NB4 (cell line): ENCODE measurements at regions not wholly inside any gene's neighbourhood (a gene's known extent, or its start where the extent isn't known, plus 50 kb on each side); places are given as distances from the start of the nearest gene placed in this dataset.

Source experiments
- CTCF ChIP-seq: IDR thresholded peaks from one replicate; pipeline ENCODE4 v1.5.1; 2012; ENCODE audit warnings: low read depth, low read length
- MYC ChIP-seq: IDR thresholded peaks from 2 replicates; pipeline ENCODE4 v1.6.1; 2011; ENCODE audit warnings: low read depth, low read length
- POLR2A ChIP-seq: IDR thresholded peaks from 2 replicates; pipeline ENCODE4 v1.6.1; 2011; ENCODE audit warnings: mild to moderate bottlenecking; ENCODE audit not compliant: insufficient read length; ENCODE audit errors: extremely low read depth

GRCh38 chr15:24857763-24858162 is 97.0 kb upstream of the SNRPN start:
- TF ChIP-seq CTCF (no peak), POLR2A (no peak), MYC (no peak)
